Activated T-cell treated with anti-CD3 and anti-CD28 coated beads, Interleukin-2, amount 50 U/mL, for 72 hours (primary cell): ENCODE measurements at regions not wholly inside any gene's neighbourhood (a gene's known extent, or its start where the extent isn't known, plus 50 kb on each side); places are given as distances from the start of the nearest gene placed in this dataset.
A peak's percentile ranks its signal among the peaks of the same experiment; 100 is the strongest.
"Not testable (repeated sequence)": the region's sequence is repeated elsewhere in the genome, so short reads cannot be mapped to it uniquely, and the experiment has no call there.

Experiments used
- ATAC-seq, 2 donors: fragments of 150-1000 bp; cut with Tn5 transposase; replicated peaks in 1 of 2; 2 replicates each; pipeline ENCODE4 v1.10.0; 2021; ENCODE audit warnings: moderate library complexity in 2 of 2, mild to moderate bottlenecking in 1 of 2
- DNase-seq, 2 donors: peaks; one replicate each; pipeline ENCODE4 v3.0.0; 2021 to 2022; ENCODE audit warnings: mixed read lengths in 1 of 2
- H3K27ac Mint-ChIP-seq: one replicate; pipeline ENCODE4 v1.8.0; 2022; ENCODE audit warnings: mild to moderate bottlenecking, moderate library complexity, mixed read lengths
- H3K27me3 Mint-ChIP-seq: one replicate; pipeline ENCODE4 v1.8.0; 2022; ENCODE audit warnings: low read depth, mixed read lengths
- H3K36me3 Mint-ChIP-seq, 2 donors: one replicate each; pipeline ENCODE4 v1.8.0; 2022; ENCODE audit warnings: mixed read lengths in 2 of 2, mild to moderate bottlenecking in 1 of 2; ENCODE audit not compliant: insufficient read depth in 2 of 2
- H3K4me1 Mint-ChIP-seq: one replicate; pipeline ENCODE4 v1.8.0; 2022; ENCODE audit warnings: low read depth, mixed read lengths
- H3K4me3 Mint-ChIP-seq, 2 donors: one replicate each; pipeline ENCODE4 v1.8.0; 2022; ENCODE audit warnings: mild to moderate bottlenecking in 2 of 2, mixed read lengths in 2 of 2, moderate library complexity in 2 of 2
- H3K9me3 Mint-ChIP-seq, 2 donors: one replicate each; pipeline ENCODE4 v1.8.0; 2022; ENCODE audit warnings: mixed read lengths in 2 of 2

DNA sequence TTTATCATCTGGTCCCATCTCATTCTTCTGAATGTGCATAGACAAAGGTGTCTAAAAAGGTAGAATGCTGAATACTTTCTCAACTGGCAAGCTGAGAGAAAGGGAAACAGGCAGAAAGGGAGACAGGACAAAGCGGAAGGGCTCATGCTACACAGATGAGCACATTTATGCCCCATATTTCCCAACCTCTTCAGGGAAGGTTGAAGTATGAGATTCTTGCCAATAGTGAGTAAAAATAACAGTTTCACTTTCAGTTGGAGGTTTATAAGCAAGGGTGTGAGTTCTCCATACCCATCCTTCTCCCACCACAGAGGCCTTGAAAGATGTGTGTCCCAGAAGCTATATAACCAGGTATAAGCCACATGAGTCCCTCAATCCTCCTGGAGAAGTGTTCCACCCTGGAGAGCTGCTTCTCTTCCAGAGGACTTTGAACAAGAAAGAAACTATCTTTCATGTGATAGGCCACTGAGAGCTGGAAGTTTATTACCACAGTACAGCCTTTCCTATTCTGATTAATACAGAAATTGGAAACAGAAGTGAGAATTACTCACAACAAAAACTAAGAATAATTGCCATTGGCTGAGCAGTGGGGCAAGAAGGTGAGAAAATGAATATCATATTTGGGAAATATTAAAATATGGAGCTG lies 709.4 kb upstream of the NR2F2 start:
- DNase-seq, result no peak
- Mint-ChIP-seq H3K36me3 (peaks cover 3 to 7% of the 10 kb centered on the region in 2 donors), H3K9me3 (peaks cover 5 to 10% of the 10 kb centered on the region in 2 donors), H3K4me1 (peaks cover 10% of the 10 kb centered on the region), H3K27me3 (no peaks in the 10 kb centered on the region), H3K27ac (peak overlapping the region; percentile 17), H3K4me3 (peak overlapping the region; percentile 17 to 62)
- peak; percentile 51 to 58 for ATAC-seq

- Mint-ChIP-seq H3K9me3 (peaks cover 5 to 10% of the 10 kb centered on the region in 2 donors), H3K27me3 (peaks cover 11% of the 10 kb centered on the region), H3K27ac (peak overlapping the region; percentile 61), H3K4me3 (no peak overlapping the region), H3K36me3 (peaks cover 3 to 7% of the 10 kb centered on the region in 2 donors), H3K4me1 (peaks cover 10% of the 10 kb centered on the region)
- ATAC-seq (no peak), DNase-seq (no peak)
Measured at GRCh38 chr15:95622843-95623242, 707.7 kb upstream of the NR2F2 start.

DNA sequence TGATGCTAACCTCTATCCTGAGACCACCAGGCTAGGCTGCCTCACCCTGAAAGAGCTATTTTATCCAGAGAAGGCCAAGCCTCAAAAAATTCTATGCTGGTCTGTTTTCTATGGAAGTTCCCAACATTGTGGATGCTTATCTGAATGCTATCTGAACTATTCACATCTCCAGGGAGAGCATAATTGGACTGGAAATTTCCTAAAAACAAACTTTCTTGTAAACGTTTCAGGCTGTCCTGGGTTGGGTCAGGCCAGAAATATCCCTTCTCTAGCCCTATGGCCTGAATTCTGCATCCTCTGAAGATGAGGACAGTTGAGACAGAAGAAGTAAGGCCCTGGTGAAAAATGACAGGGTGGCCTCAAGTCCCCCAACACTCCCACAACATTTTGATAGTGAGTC lies 706.4 kb upstream of the NR2F2 start:
- DNase-seq, result no peak
- peaks cover 5 to 10% of the 10 kb centered on the region in 2 donors for H3K9me3 Mint-ChIP-seq
- H3K27ac Mint-ChIP-seq, result no peak overlapping the region
- peaks cover 14% of the 10 kb centered on the region for H3K27me3 Mint-ChIP-seq
- H3K4me1 Mint-ChIP-seq, result peaks cover 10% of the 10 kb centered on the region
- no peak overlapping the region for H3K4me3 Mint-ChIP-seq
- H3K36me3 Mint-ChIP-seq, result peaks cover 3 to 7% of the 10 kb centered on the region in 2 donors
- no peak for ATAC-seq

DNA sequence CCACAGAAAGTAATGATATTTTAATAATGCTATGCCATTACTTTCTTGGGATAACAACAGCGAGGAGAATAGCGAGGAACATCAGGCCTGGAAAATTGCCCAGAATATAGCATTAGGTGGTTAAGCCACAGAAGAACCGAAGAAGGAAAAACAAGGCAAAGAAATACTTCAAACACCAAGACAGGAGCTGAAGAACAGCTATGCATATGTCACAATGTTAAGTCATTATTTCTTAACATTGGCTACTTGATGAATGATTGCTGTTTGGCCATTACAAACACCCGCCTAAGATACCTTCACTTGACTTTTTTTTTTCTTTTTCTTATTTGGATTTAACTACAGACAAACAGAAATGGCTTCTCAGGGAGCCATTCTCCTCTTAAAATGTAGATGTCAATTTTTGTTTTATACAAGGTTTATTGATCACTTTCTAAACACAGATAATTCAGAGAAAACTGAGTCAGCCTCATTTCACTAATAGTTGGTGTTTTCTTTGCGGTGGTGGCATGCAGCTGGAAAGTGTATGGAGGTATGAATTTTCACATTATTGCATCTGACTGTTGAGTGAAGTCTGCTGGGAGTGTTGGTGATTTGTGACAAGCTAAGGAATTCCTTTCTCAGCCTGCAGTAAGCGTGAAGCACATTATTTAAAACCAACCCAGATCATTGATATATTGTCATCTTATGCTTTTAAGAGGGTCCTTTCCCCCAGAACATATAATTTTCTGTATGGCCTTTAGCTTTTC lies 705.7 kb upstream of the NR2F2 start:
- peaks cover 10% of the 10 kb centered on the region for H3K4me1 Mint-ChIP-seq
- H3K27me3 Mint-ChIP-seq, result peaks cover 21% of the 10 kb centered on the region
- no peak overlapping the region for H3K27ac Mint-ChIP-seq
- peaks cover 3 to 7% of the 10 kb centered on the region in 2 donors for H3K36me3 Mint-ChIP-seq
- DNase-seq (no peak), ATAC-seq (no peak)
- H3K4me3 Mint-ChIP-seq, result no peak overlapping the region
- H3K9me3 Mint-ChIP-seq, result peaks cover 5 to 10% of the 10 kb centered on the region in 2 donors

GRCh38 chr15:95626501-95627361 lies 703.8 kb upstream of the NR2F2 start:
- Mint-ChIP-seq H3K9me3 (peaks cover 3 to 12% of the 10 kb centered on the region in 2 donors), H3K36me3 (peaks cover 3 to 5% of the 10 kb centered on the region in 2 donors), H3K27me3 (peaks cover 24% of the 10 kb centered on the region), H3K4me3 (no peak overlapping the region), H3K4me1 (no peaks in the 10 kb centered on the region), H3K27ac (no peak overlapping the region)
- DNase-seq (no peak), ATAC-seq (no peak)

GRCh38 chr15:95629503-95630168 lies 700.9 kb upstream of the NR2F2 start:
- Mint-ChIP-seq H3K27ac (no peak overlapping the region), H3K36me3 (peaks cover 0 to 3% of the 10 kb centered on the region in 2 donors)

DNA sequence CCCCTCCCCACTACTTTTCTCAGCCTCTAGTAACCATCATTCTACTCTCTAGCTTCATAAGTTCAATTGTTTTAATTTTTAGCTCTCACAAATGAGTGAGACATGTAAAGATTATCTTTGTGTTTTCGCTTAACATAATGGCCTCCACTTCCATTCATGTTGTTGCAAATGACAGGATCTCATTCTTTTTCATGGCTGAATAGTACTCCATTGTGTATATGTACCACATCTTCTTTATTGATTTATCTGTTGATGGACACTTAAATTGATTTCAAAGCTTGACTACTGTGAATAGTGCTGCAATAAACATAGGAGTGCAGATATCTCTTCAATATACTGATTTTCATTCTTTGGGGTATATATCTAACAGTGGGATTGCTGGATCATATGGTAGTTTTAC lies 699.8 kb upstream of the NR2F2 start:
- Mint-ChIP-seq H3K36me3 (peaks cover 0 to 3% of the 10 kb centered on the region in 2 donors), H3K4me3 (no peak overlapping the region), H3K4me1 (no peaks in the 10 kb centered on the region), H3K27me3 (peaks cover 30% of the 10 kb centered on the region), H3K27ac (no peak overlapping the region), H3K9me3 (peaks cover 0 to 5% of the 10 kb centered on the region in 2 donors)
- DNase-seq, result no peak
- ATAC-seq, result no peak

More at GRCh38 chr15:95629503-95630168, 700.9 kb upstream of the NR2F2 start:
- no peak overlapping the region for H3K4me3 Mint-ChIP-seq
- H3K9me3 Mint-ChIP-seq, result peaks cover 0 to 5% of the 10 kb centered on the region in 2 donors
- no peak for ATAC-seq
- H3K4me1 Mint-ChIP-seq, result no peaks in the 10 kb centered on the region
- DNase-seq, result no peak
- H3K27me3 Mint-ChIP-seq, result peaks cover 30% of the 10 kb centered on the region

- Mint-ChIP-seq H3K27ac (no peak overlapping the region), H3K9me3 (peaks cover 1 to 3% of the 10 kb centered on the region in 2 donors), H3K4me3 (no peak overlapping the region), H3K36me3 (peaks cover 0 to 3% of the 10 kb centered on the region in 2 donors), H3K27me3 (peaks cover 10% of the 10 kb centered on the region), H3K4me1 (no peaks in the 10 kb centered on the region)
- ATAC-seq (no peak), DNase-seq (no peak)
Measured at GRCh38 chr15:95635666-95636065, 694.8 kb upstream of the NR2F2 start.

DNA sequence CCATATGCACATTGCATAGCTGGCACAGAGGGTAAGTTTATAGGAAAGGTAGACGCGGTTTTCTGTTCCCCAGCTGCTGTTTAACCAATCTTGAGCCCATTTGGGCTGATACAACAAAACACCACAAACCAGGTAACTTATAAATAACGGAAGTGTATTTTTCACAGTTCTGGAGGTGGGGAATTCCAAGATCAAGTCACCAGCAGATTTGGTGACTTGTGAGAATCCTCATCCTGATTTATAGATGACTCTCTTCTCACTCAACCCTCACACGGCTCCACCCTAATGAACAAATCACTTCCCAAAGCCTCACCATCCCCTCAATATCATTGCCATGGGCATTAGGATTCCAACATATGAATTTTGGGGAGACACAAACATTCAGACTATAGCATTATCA lies 694.4 kb upstream of the NR2F2 start:
- Mint-ChIP-seq H3K4me3 (no peak overlapping the region), H3K4me1 (no peaks in the 10 kb centered on the region), H3K36me3 (peaks cover 0 to 3% of the 10 kb centered on the region in 2 donors), H3K27me3 (peaks cover 10% of the 10 kb centered on the region), H3K27ac (no peak overlapping the region), H3K9me3 (peaks cover 1 to 3% of the 10 kb centered on the region in 2 donors)
- ATAC-seq (no peak), DNase-seq (no peak)

- not testable (repeated sequence) for H3K4me3 Mint-ChIP-seq, H3K9me3 Mint-ChIP-seq, ATAC-seq, H3K27ac Mint-ChIP-seq, DNase-seq, H3K4me1 Mint-ChIP-seq, H3K36me3 Mint-ChIP-seq, H3K27me3 Mint-ChIP-seq
Measured at GRCh38 chr15:95637234-95637633, 693.3 kb upstream of the NR2F2 start.

- H3K27me3 Mint-ChIP-seq, result peaks cover 6% of the 10 kb centered on the region
- H3K36me3 Mint-ChIP-seq, result no peaks in the 10 kb centered on the region
- peaks cover 0 to 1% of the 10 kb centered on the region in 2 donors for H3K9me3 Mint-ChIP-seq
- ATAC-seq (no peak), DNase-seq (no peak)
- no peaks in the 10 kb centered on the region for H3K4me1 Mint-ChIP-seq
- no peak overlapping the region for H3K4me3 Mint-ChIP-seq
- no peak overlapping the region for H3K27ac Mint-ChIP-seq
Measured at GRCh38 chr15:95639208-95639607, 691.3 kb upstream of the NR2F2 start.

- H3K9me3 Mint-ChIP-seq, result no peaks in the 10 kb centered on the region
- H3K4me1 Mint-ChIP-seq, result no peaks in the 10 kb centered on the region
- no peak overlapping the region for H3K4me3 Mint-ChIP-seq
- DNase-seq (no peak), ATAC-seq (no peak)
- H3K36me3 Mint-ChIP-seq, result no peaks in the 10 kb centered on the region
- peaks cover 11% of the 10 kb centered on the region for H3K27me3 Mint-ChIP-seq
- H3K27ac Mint-ChIP-seq, result no peak overlapping the region
Measured at GRCh38 chr15:95644100-95644875, 686.2 kb upstream of the NR2F2 start.
